ENCODE measurements at regions not wholly inside any gene's neighbourhood (a gene's known extent, or its start where the extent isn't known, plus 50 kb on each side); places are given as distances from the start of the nearest gene placed in this dataset.

DNA sequence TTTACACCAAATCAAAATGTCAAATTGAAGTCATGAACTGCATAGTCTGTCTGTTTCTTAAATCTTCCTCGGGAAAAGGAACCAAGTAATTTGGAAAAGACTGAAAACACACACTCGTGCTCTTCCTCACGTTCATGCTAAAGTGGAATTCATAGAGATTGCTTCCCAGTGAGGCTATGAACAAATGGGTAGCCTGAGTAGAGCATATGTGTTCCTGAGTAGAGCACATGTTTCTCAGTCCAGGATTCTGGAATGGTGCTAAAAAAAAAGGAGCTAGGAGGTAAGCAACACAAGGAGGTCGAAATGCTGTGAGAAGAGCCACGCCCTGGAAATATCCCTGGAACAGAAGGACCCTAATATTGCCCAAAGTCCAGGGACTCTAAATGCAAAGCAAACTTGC lies 494.2 kb upstream of the THBS1 start:
- DNase-seq (ENCODE audit: low read depth): no peak
- TF ChIP-seq, protein P1, sequence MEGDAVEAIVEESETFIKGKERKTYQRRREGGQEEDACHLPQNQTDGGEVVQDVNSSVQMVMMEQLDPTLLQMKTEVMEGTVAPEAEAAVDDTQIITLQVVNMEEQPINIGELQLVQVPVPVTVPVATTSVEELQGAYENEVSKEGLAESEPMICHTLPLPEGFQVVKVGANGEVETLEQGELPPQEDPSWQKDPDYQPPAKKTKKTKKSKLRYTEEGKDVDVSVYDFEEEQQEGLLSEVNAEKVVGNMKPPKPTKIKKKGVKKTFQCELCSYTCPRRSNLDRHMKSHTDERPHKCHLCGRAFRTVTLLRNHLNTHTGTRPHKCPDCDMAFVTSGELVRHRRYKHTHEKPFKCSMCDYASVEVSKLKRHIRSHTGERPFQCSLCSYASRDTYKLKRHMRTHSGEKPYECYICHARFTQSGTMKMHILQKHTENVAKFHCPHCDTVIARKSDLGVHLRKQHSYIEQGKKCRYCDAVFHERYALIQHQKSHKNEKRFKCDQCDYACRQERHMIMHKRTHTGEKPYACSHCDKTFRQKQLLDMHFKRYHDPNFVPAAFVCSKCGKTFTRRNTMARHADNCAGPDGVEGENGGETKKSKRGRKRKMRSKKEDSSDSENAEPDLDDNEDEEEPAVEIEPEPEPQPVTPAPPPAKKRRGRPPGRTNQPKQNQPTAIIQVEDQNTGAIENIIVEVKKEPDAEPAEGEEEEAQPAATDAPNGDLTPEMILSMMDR (IDR thresholded peaks at IDR 0.05; ENCODE audit: insufficient read depth, low read depth, low read length, missing control alignments): no peak
- H3K4me3 ChIP-seq (ENCODE audit: low read depth, low read length): no peak overlapping the region

DNA sequence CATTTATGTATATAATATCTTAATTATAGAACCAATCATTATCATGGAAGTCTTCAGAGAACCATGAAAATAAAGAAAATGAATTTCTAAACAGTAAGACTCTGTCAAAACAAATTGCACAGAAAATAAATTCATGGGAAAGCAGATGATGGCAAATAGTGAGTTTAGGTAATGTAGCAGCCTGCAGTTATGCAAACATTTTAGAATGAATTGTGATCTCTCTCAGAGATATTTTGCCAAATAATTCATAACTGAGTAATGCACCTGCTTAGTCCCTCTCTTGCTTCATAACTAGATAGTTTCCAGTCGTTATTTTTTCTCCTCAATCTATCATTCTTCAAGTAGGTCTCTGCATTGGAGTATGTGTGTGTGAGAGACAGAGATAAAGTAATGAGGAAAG lies 492.7 kb upstream of the THBS1 start:
- TF ChIP-seq, protein P1 (IDR thresholded peaks at IDR 0.05; ENCODE audit: insufficient read depth, low read depth, low read length, missing control alignments): no peak
- DNase-seq (ENCODE audit: low read depth): no peak
- H3K4me3 ChIP-seq (ENCODE audit: low read depth, low read length): no peak overlapping the region

DNA sequence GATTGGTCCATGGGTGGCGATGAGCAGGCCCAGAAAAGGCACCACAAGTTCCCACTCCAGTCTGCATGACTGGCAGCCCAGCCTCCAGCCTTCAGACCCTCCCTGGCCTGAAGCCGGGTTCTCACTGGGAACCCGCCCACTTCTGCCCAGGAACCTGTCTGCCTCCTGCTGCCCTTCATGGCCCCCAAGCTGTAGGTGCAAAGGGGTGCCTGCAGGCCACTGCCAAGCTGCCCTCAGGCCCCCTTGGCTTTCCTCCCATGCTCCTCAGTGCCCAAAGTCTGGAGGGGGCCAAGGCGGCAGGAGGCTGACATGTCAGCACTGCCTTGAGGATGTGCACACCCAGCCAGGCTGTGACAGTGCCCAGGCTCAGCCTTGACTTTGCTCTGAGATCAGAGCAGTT lies 488.5 kb upstream of the THBS1 start:
- DNase-seq (ENCODE audit: low read depth): no peak
- H3K4me3 ChIP-seq (ENCODE audit: low read depth, low read length): no peak overlapping the region
- TF ChIP-seq, protein P1 (IDR thresholded peaks at IDR 0.05; ENCODE audit: insufficient read depth, low read depth, low read length, missing control alignments): no peak

DNA sequence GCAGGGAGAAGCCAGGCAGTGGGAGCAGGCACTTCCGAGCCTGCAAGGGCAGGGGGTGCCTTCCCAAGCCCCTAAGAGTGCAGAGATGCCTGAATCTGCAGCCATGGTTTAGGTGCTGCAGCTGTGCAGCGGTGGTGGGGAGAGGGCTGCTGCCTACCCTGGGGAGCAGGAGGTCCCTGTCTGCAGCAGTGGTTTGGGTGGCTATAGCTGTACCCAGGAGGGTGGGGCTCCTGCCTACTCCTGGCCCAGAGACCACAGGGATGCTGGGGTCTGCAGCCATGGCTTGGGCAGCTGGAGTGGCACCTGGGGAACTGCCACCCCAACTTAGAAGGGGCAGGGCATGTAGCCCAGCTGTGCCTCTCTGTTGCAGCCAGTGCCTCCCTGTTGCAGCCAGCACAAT lies 488.1 kb upstream of the THBS1 start:
- TF ChIP-seq, protein P1 (IDR thresholded peaks at IDR 0.05; ENCODE audit: insufficient read depth, low read depth, low read length, missing control alignments): no peak
- DNase-seq (ENCODE audit: low read depth): no peak
- no peak overlapping the region for H3K4me3 ChIP-seq (ENCODE audit: low read depth, low read length)

DNA sequence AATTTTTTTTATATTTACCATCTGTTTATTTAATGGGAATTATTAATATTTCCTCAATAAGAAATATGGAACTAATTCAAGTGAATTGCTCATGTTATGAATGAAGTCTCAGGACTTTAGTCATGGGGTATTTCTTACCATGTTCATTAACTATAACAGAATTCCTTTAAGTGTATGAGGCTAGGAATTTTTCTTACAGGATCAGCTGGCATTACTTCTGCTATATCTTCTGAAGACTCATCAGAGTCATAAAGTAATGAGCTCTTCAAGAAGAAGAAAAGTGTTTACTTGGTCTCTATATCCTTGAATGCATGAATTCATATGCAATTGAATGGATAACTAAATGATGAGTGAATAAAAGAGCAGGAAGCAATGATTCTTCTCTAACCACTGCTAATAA lies 486.8 kb upstream of the THBS1 start:
- no peak for DNase-seq (ENCODE audit: low read depth)
- TF ChIP-seq, protein P1 (IDR thresholded peaks at IDR 0.05; ENCODE audit: insufficient read depth, low read depth, low read length, missing control alignments): no peak
- no peak overlapping the region for H3K4me3 ChIP-seq (ENCODE audit: low read depth, low read length)

DNA sequence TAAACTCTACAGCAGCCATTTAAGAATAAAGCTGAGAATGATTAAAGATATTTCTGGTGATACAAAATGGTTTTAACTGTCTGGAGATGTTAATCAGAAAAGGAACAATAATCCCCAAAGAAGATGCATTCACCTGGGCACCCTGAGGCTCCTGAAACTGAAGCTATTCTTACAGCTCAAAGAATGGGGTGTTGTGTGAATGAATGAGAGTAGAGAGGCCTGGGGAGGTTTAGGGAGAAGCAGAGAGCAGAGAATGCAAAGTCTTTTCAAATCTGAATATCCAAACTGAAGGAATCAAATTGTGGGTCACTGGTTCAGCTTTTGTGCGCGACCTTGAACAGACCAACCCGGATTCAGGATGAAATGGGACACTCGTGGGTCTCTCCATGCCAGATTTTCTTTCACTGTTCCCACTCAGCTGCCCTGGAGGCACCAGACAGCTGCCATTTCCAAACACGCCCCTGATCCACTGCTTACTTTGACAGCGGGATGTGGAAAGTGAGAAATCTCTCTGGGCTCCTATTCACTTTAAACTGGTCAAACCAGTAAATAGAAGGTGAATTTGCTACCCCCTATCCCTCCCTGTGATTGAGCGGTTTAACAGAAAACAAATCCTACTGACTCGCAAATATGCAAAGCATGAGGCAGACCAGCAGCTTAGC lies 485.5 kb upstream of the THBS1 start:
- H3K4me3 ChIP-seq (ENCODE audit: low read depth, low read length): no peak overlapping the region
- no peak for DNase-seq (ENCODE audit: low read depth)
- TF ChIP-seq, protein P1 (IDR thresholded peaks at IDR 0.05; ENCODE audit: insufficient read depth, low read depth, low read length, missing control alignments): no peak

DNA sequence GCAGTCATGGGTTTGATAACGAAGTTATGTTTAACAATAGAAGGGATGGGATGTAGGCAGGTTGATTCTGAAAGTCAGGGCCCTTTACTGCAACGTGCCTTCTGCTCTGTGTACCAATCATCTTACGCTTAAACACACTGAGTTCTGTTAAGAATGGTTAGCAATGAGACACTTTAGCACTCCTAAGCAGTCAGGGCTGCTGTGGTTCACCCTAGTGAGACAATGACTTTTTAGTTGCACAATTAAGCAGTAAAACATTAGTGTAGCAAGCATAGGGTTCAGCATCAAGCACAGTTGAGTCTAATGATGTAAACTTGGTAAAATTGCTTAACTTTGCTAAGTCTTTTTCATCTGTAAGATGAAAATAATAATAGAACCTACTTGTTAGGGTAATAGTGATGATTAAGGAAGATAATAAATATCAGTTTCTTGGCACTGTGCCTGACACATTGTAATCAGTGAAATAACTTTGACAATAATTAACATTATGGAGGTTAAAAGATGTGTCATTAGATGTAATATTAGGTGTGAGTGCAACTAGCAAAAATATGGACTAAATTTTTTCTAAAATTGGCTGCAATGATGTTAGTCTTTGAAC lies 484.2 kb upstream of the THBS1 start:
- TF ChIP-seq, protein P1 (IDR thresholded peaks at IDR 0.05; ENCODE audit: insufficient read depth, low read depth, low read length, missing control alignments): no peak
- H3K4me3 ChIP-seq (ENCODE audit: low read depth, low read length): no peak overlapping the region
- DNase-seq (ENCODE audit: low read depth): no peak

Measured in GM12865 (cell line).